HepG2 (cell line): ENCODE measurements at regions not wholly inside any gene's neighbourhood (a gene's known extent, or its start where the extent isn't known, plus 50 kb on each side); places are given as distances from the start of the nearest gene placed in this dataset.

Experiments used
- ATAC-seq: fragments of 200-7000 bp; cut with Tn5 transposase; 3 replicates; pipeline ENCODE4 v1.9.1; 2020; ENCODE audit warnings: mild to moderate bottlenecking, moderate library complexity
- BruUV-seq: library from RNA; stranded (reverse); fragments of 400-500 nt; replicated peaks from 2 replicates; lab custom pipeline; 2021; lab: Mats Ljungman, UMichigan
- CTCF ChIA-PET: fragments of 300-600 bp; formaldehyde crosslinking; extraction: SDS; loops from one replicate; lab custom pipeline; 2021; ENCODE audit warnings: low total read pairs, inconsistent platforms, low intra/inter-chr PET ratio; lab: Yijun Ruan, JAX
- POLR2A ChIA-PET: fragments of 350-600 bp; sonication (Branson Sonifier 250); formaldehyde crosslinking; loops from one replicate; lab custom pipeline; 2020; ENCODE audit warnings: antibody characterized with exemption, inconsistent platforms; lab: Yijun Ruan, JAX
- DNase-seq: peaks from one replicate; pipeline ENCODE4 v3.0.0-alpha.2; 2015; ENCODE audit warnings: low spot score
- FAIRE-seq: peaks from 3 replicates; lab custom pipeline; 2011; peaks lifted over from hg19 to GRCh38; lab: Jason Lieb, UNC
- H2AFZ ChIP-seq: one replicate; pipeline ENCODE4 v1.6.1; 2011; ENCODE audit warnings: low read length, inconsistent platforms
- H3K27ac ChIP-seq: fragments of 300-600 bp; 3 replicates; pipeline ENCODE4 v1.8.0; 2011; ENCODE audit warnings: mixed run types, mild to moderate bottlenecking, mixed read lengths, low read length, inconsistent platforms; ENCODE audit not compliant: insufficient read depth; ENCODE audit errors: extremely low read length
- H3K27me3 ChIP-seq, 2 experiments: fragments of 200-600 bp in 1 of 2; 2 replicates in 1 of 2; 3 replicates in 1 of 2; pipeline versions ENCODE4 v1.6.0 to v1.8.0; 2011; ENCODE audit warnings: low read length in 2 of 2, mild to moderate bottlenecking in 2 of 2, moderate library complexity in 2 of 2, inconsistent platforms in 1 of 2; ENCODE audit not compliant: insufficient read depth in 2 of 2, control insufficient read depth in 1 of 2
- H3K36me3 ChIP-seq, 2 experiments: fragments of 200-600 bp in 1 of 2; replicated peaks in 1 of 2; 2 replicates in 1 of 2; 3 replicates in 1 of 2; pipeline versions ENCODE4 v1.5.1 to v1.8.0; 2011; ENCODE audit warnings: low read length in 2 of 2, inconsistent platforms in 1 of 2; ENCODE audit not compliant: insufficient read depth in 2 of 2, control insufficient read depth in 1 of 2
- H3K4me1 ChIP-seq: 2 replicates; pipeline ENCODE4 v1.5.1; 2012; ENCODE audit warnings: low read length, inconsistent platforms; ENCODE audit not compliant: insufficient read depth
- H3K4me2 ChIP-seq: 2 replicates; pipeline ENCODE4 v1.6.0; 2011; ENCODE audit warnings: low read depth, low read length, inconsistent platforms
- H3K4me3 ChIP-seq, 3 experiments: fragments of 200-600 bp in 1 of 3; sonication (generic), shearing (Covaris generic) in 1 of 3; replicated peaks in 1 of 3; 2 replicates each; pipeline ENCODE4 v1.5.1; 2011 to 2016; ENCODE audit warnings: low read length in 3 of 3, inconsistent platforms in 2 of 3, low read depth in 2 of 3, mild to moderate bottlenecking in 2 of 3, control low read depth in 1 of 3, mixed read lengths in 1 of 3; ENCODE audit not compliant: insufficient read depth in 1 of 3
- H3K79me2 ChIP-seq: one replicate; pipeline ENCODE4 v1.6.1; 2011; ENCODE audit warnings: low read length, inconsistent platforms; ENCODE audit not compliant: insufficient read depth
- H3K9ac ChIP-seq: 2 replicates; pipeline ENCODE4 v1.6.0; 2011; ENCODE audit warnings: mild to moderate bottlenecking, low read depth, low read length, inconsistent platforms; ENCODE audit not compliant: insufficient read depth
- H3K9me3 ChIP-seq: 2 replicates; pipeline ENCODE4 v1.5.1; 2012; ENCODE audit warnings: mild to moderate bottlenecking, low read length
- H4K20me1 ChIP-seq: 2 replicates; pipeline ENCODE4 v1.6.0; 2011; ENCODE audit warnings: inconsistent platforms, mild to moderate bottlenecking, low read length, moderate library complexity; ENCODE audit not compliant: insufficient read depth
- CENPX ChIP-seq: sonication (generic); formaldehyde crosslinking; IDR thresholded peaks from 2 replicates; pipeline ENCODE4 v1.9.0; 2021; ENCODE audit warnings: mild to moderate bottlenecking, missing genetic modification reagents, moderate library complexity
- ETV6 ChIP-seq: sonication (generic); formaldehyde crosslinking; conservative IDR thresholded peaks from 2 replicates; pipeline ENCODE4 v1.4.0; 2020; ENCODE audit warnings: missing genetic modification reagents
- HNRNPL ChIP-seq: fragments of 200-400 bp; formaldehyde crosslinking; IDR thresholded peaks from 2 replicates; pipeline ENCODE4 v1.6.1; 2017; ENCODE audit warnings: mild to moderate bottlenecking, low read depth, low read length
- NR3C1 ChIP-seq: sonication (generic); formaldehyde crosslinking; IDR thresholded peaks from 2 replicates; pipeline ENCODE4 v1.4.0; 2020; ENCODE audit warnings: missing genetic modification reagents
- SATB2 ChIP-seq: sonication (generic); formaldehyde crosslinking; IDR thresholded peaks from 2 replicates; pipeline ENCODE4 v1.5.0; 2020; ENCODE audit warnings: missing genetic modification reagents
- ZNF432 ChIP-seq: sonication (generic); formaldehyde crosslinking; IDR thresholded peaks from 2 replicates; pipeline ENCODE4 v1.5.0; 2020; ENCODE audit warnings: missing genetic modification reagents, mild to moderate bottlenecking, borderline replicate concordance
- ZNF720 ChIP-seq: sonication (generic); formaldehyde crosslinking; IDR thresholded peaks from 2 replicates; pipeline ENCODE4 v1.4.0; 2020; ENCODE audit warnings: missing genetic modification reagents
- WGBS: methylation state at CpG from one replicate; pipeline ENCODE4 v1.1.6; 2017; ENCODE audit warnings: low lambda C conversion rate; 5-methylcytosine and 5-hydroxymethylcytosine counted together
- in situ Hi-C: cut with HindIII; loops from 2 replicates; pipeline ENCODE4 v1.10.0; 2017; ENCODE audit warnings: low pct_unique_long_range_greater_than_20kb; ENCODE audit not compliant: extremely low pct_ligation_motif_present
- intact Hi-C: fragments of 100-400 bp; cut with micrococcal nuclease; formaldehyde crosslinking; loops from one replicate; pipeline ENCODE4 v1.10.0; 2022; ENCODE audit not compliant: unreplicated experiment
- TF ChIP-seq, protein P1 (sequence below): fragments of 450-650 bp; IDR thresholded peaks from 2 replicates; pipeline ENCODE4 v1.6.1; 2017; ENCODE audit warnings: mild to moderate bottlenecking
- TF ChIP-seq, protein P2 (sequence below): IDR thresholded peaks from 2 replicates; pipeline ENCODE4 v1.6.1; 2018; ENCODE audit warnings: missing genetic modification reagents
- TF ChIP-seq, protein P3 (sequence below): sonication (generic); formaldehyde crosslinking; IDR thresholded peaks from 2 replicates; pipeline ENCODE4 v1.4.0; 2020; ENCODE audit warnings: missing genetic modification reagents, borderline replicate concordance

DNA sequence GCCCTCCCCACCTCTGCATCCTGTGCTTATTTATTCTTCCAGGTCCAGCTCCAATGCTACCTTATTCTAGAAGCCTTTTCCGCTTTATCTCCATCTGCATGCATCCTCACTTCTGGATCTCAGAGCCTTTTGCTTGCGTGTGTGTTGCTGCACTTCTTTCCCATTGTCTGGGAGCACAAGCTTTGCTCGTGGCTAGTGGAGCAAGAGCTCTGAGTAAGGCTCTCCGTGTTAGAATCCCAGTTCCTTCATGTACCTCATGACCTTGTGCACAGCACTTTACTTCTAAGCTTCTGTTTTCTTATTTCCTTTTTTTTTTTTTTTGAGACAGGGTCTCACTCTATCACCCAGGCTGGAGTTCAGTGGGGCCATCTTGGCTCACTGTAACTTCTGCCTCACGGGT lies 140.0 kb upstream of the POU3F1 start:
- Histone ChIP-seq H3K4me3 (no peak overlapping the region), H3K9ac (no peak overlapping the region), H3K79me2 (no peaks in the 10 kb centered on the region), H3K36me3 (no peaks in the 10 kb centered on the region), H2AFZ (no peak overlapping the region), H3K27me3 (peaks cover 1 to 9% of the 10 kb centered on the region in 2 experiments; a peak in 2 of 5 replicates), H4K20me1 (no peaks in the 10 kb centered on the region), H3K4me2 (no peak overlapping the region), H3K4me1 (peaks cover 10% of the 10 kb centered on the region; the same call in 1 of the 2 replicates), H3K27ac (no peak overlapping the region), H3K9me3 (no peaks in the 10 kb centered on the region)
- in situ Hi-C loops (no loop called here), intact Hi-C loops (no loop called here)
- DNase-seq, result no peak
- FAIRE-seq, result no peak
- ATAC-seq, result no peak
- ChIA-PET CTCF (no interaction called here), POLR2A (no interaction called here)
- WGBS, result 22% methylated on average over 5 of the region's 5 CpGs
- BruUV-seq, result no TSS peak
- TF ChIP-seq, protein P1, sequence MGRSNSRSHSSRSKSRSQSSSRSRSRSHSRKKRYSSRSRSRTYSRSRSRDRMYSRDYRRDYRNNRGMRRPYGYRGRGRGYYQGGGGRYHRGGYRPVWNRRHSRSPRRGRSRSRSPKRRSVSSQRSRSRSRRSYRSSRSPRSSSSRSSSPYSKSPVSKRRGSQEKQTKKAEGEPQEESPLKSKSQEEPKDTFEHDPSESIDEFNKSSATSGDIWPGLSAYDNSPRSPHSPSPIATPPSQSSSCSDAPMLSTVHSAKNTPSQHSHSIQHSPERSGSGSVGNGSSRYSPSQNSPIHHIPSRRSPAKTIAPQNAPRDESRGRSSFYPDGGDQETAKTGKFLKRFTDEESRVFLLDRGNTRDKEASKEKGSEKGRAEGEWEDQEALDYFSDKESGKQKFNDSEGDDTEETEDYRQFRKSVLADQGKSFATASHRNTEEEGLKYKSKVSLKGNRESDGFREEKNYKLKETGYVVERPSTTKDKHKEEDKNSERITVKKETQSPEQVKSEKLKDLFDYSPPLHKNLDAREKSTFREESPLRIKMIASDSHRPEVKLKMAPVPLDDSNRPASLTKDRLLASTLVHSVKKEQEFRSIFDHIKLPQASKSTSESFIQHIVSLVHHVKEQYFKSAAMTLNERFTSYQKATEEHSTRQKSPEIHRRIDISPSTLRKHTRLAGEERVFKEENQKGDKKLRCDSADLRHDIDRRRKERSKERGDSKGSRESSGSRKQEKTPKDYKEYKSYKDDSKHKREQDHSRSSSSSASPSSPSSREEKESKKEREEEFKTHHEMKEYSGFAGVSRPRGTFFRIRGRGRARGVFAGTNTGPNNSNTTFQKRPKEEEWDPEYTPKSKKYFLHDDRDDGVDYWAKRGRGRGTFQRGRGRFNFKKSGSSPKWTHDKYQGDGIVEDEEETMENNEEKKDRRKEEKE, result no peak
- TF ChIP-seq HNRNPL (no peak), CENPX (CRISPR knock-in tag) (no peak), ZNF720 (CRISPR knock-in tag) (no peak), ETV6 (CRISPR knock-in tag) (no peak), ZNF432 (CRISPR knock-in tag) (no peak), NR3C1 (CRISPR knock-in tag) (no peak), SATB2 (CRISPR knock-in tag) (no peak)
- TF ChIP-seq, protein P2, sequence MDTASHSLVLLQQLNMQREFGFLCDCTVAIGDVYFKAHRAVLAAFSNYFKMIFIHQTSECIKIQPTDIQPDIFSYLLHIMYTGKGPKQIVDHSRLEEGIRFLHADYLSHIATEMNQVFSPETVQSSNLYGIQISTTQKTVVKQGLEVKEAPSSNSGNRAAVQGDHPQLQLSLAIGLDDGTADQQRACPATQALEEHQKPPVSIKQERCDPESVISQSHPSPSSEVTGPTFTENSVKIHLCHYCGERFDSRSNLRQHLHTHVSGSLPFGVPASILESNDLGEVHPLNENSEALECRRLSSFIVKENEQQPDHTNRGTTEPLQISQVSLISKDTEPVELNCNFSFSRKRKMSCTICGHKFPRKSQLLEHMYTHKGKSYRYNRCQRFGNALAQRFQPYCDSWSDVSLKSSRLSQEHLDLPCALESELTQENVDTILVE (CRISPR knock-in tag), result no peak
- TF ChIP-seq, protein P3, sequence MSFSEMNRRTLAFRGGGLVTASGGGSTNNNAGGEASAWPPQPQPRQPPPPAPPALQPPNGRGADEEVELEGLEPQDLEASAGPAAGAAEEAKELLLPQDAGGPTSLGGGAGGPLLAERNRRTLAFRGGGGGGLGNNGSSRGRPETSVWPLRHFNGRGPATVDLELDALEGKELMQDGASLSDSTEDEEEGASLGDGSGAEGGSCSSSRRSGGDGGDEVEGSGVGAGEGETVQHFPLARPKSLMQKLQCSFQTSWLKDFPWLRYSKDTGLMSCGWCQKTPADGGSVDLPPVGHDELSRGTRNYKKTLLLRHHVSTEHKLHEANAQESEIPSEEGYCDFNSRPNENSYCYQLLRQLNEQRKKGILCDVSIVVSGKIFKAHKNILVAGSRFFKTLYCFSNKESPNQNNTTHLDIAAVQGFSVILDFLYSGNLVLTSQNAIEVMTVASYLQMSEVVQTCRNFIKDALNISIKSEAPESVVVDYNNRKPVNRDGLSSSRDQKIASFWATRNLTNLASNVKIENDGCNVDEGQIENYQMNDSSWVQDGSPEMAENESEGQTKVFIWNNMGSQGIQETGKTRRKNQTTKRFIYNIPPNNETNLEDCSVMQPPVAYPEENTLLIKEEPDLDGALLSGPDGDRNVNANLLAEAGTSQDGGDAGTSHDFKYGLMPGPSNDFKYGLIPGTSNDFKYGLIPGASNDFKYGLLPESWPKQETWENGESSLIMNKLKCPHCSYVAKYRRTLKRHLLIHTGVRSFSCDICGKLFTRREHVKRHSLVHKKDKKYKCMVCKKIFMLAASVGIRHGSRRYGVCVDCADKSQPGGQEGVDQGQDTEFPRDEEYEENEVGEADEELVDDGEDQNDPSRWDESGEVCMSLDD (CRISPR knock-in tag), result no peak
